ENCODE measurements at regions not wholly inside any gene's neighbourhood (a gene's known extent, or its start where the extent isn't known, plus 50 kb on each side); places are given as distances from the start of the nearest gene placed in this dataset.

DNA sequence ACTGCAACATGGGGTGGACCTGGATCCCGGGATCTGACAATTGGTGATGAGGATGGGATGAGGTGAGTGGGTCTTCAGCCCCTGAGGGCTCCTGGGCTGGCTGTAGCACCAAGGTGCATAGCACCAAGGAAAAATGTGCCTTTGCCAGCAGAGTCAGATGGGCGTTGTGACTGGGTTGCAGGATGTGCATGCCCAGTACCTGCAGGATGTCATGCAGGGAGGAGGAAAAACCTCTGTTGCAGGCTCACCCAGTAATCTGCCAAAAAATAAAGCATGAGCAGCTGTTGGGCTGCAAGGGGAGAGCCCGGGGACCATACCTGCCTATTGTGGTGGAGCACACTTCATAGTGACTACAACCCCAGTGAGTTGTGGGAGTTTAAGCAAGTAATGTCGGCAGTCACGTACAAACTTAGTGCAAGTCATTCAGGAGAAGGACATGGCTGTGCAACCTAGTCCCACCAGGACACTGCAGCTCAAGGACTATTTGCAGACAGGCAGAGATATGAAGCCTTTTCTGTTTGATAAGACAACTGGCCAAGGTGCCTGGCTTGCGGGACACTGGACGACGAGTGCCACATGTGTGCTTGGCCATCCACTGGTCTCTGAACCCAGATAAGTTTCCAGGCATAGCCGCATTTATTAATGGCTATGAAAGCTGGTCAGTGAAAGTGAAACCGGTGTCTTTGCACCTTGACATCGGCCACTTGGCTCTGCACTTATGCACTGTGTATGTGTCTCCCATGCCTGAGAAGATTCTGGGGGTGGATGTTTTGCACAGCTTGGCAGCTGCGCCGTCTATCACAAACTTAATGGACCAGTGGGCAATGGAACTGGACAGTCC is 499.8 kb downstream of the KCNJ2 start:
- no peak overlapping the region for H3K9ac ChIP-seq (ENCODE audit: low read depth, low read length)
- no TSS peak for BruUV-seq (replicated peaks)
- H3K79me1 ChIP-seq (ENCODE audit: low read depth in 1 of 2, low read length in 2 of 2) = no peaks in the 10 kb centered on the region
- H3K27me3 ChIP-seq (ENCODE audit: control insufficient read depth, insufficient read depth, low read length) = no peaks in the 10 kb centered on the region; the same call in 1 of the 2 replicates
- no peak overlapping the region for H3K4ac ChIP-seq (ENCODE audit: low read depth, low read length)
- no peak overlapping the region for H2BK120ac ChIP-seq (ENCODE audit: low read depth, low read length)
- H3K23ac ChIP-seq (ENCODE audit: low read depth, low read length) = no peak overlapping the region
- H3K4me3 ChIP-seq (ENCODE audit: insufficient read depth, low read depth, low read length) = no peak overlapping the region
- H2BK5ac ChIP-seq (ENCODE audit: low read depth, low read length, poor library complexity, severe bottlenecking) = no peak overlapping the region
- H3K27ac ChIP-seq (ENCODE audit: insufficient read depth, low read length) = no peak overlapping the region
- H3K4me1 ChIP-seq (ENCODE audit: control insufficient read depth, insufficient read depth, low read length) = no peaks in the 10 kb centered on the region
- dilution Hi-C loops (cut with HindIII; ENCODE audit: low sequenced_read_pairs, unreplicated experiment) = no loop called here
- H2AK9ac ChIP-seq (replicated peaks; ENCODE audit: low read depth, low read length, poor library complexity) = no peak overlapping the region
- ATAC-seq (ENCODE audit: low read depth) (no peak), DNase-seq (no peak)
- no peak overlapping the region for H3K14ac ChIP-seq (replicated peaks; ENCODE audit: low read depth, low read length)
- no peak overlapping the region for H4K5ac ChIP-seq (ENCODE audit: low read depth, low read length)
- no peaks in the 10 kb centered on the region for H4K20me1 ChIP-seq (ENCODE audit: insufficient read depth, low read length)
- in situ Hi-C loops (cut with MboI; ENCODE audit: low sequenced_read_pairs) = no loop called here
- no peaks in the 10 kb centered on the region for H3K36me3 ChIP-seq (ENCODE audit: control insufficient read depth, insufficient read depth, low read length)
- ChIA-PET CTCF (no interaction called here), POLR2A (ENCODE audit: unreplicated experiment) (no interaction called here)
- no peak overlapping the region for H2AFZ ChIP-seq (replicated peaks; ENCODE audit: low read length, poor library complexity)
- H3K18ac ChIP-seq (ENCODE audit: low read depth, low read length) = no peak overlapping the region
- no peak overlapping the region for H2BK20ac ChIP-seq (ENCODE audit: low read depth, low read length)
- H3K9me1 ChIP-seq (ENCODE audit: insufficient read depth, low read length) = no peaks in the 10 kb centered on the region
- 94% methylated on average over 7 of the region's 13 CpGs; no CpG with 5 or more reads in 1 of the 2 experiments for WGBS, 2 experiments (ENCODE audit: extremely low coverage in 2 of 2, insufficient read length in 1 of 2)
- H3K4me2 ChIP-seq (ENCODE audit: low read depth, low read length) = no peak overlapping the region
- H3K9me3 ChIP-seq (ENCODE audit: control insufficient read depth, insufficient read depth, low read length) = no peaks in the 10 kb centered on the region
- H4K8ac ChIP-seq (ENCODE audit: low read depth in 2 of 2, low read length in 2 of 2) = no peak overlapping the region
- H2BK15ac ChIP-seq (ENCODE audit: low read depth, low read length) = no peak overlapping the region
- no peak overlapping the region for H4K91ac ChIP-seq (ENCODE audit: insufficient read depth, low read depth, low read length)
- H3K56ac ChIP-seq (ENCODE audit: extremely low read depth, insufficient read depth, low read length) = no peak overlapping the region
- no peak for TF ChIP-seq RAD21 (IDR thresholded peaks at IDR 0.05; ENCODE audit: low read length)
- no peak for TF ChIP-seq BHLHE40 (IDR thresholded peaks at IDR 0.05; ENCODE audit: low read depth, low read length)
- TF ChIP-seq CHD1 (IDR thresholded peaks at IDR 0.05; ENCODE audit: low read depth, low read length) = no peak
- TF ChIP-seq NFE2L2 (IDR thresholded peaks at IDR 0.05; ENCODE audit: low read depth, low read length) = no peak
- intact Hi-C loops (cut with micrococcal nuclease) = no loop called here
- no peak overlapping the region for H2AK5ac ChIP-seq (ENCODE audit: low read depth, low read length)

Measured in IMR-90 (cell line).